SK-N-SH treated with all-trans-retinoic acid at 6 μM for 48 hours (cell line): ENCODE measurements at regions not wholly inside any gene's neighbourhood (a gene's known extent, or its start where the extent isn't known, plus 50 kb on each side); places are given as distances from the start of the nearest gene placed in this dataset.

Experiments used
- ATAC-seq: fragments of 200-7000 bp; cut with Tn5 transposase; 3 replicates; pipeline ENCODE4 v1.9.1; 2020; ENCODE audit warnings: mild to moderate bottlenecking, moderate library complexity
- ARNTL ChIP-seq: fragments of 450-650 bp; formaldehyde crosslinking; IDR thresholded peaks from 2 replicates; pipeline ENCODE4 v1.5.0; 2020; ENCODE audit warnings: low read depth, mild to moderate bottlenecking, moderate library complexity, borderline replicate concordance
- BACH2 ChIP-seq: fragments of 250-450 bp; sonication (Bioruptor Pico); IDR thresholded peaks from 2 replicates; pipeline ENCODE4 v1.9.0; 2021; ENCODE audit warnings: mild to moderate bottlenecking, borderline replicate concordance
- ESRRG ChIP-seq: fragments of 250-450 bp; sonication (Bioruptor Pico); IDR thresholded peaks from 2 replicates; pipeline ENCODE4 v1.6.1; 2021; ENCODE audit warnings: mild to moderate bottlenecking
- GLIS3 ChIP-seq: fragments of 250-450 bp; sonication (Bioruptor Pico); IDR thresholded peaks from 2 replicates; pipeline ENCODE4 v1.5.0; 2020; ENCODE audit warnings: mild to moderate bottlenecking, moderate library complexity
- ISL1 ChIP-seq: fragments of 250-450 bp; sonication (Bioruptor Pico); IDR thresholded peaks from 2 replicates; pipeline ENCODE4 v2.1.2; 2022; ENCODE audit warnings: mild to moderate bottlenecking, moderate library complexity
- OSR1 ChIP-seq: fragments of 250-450 bp; sonication (Bioruptor Pico); IDR thresholded peaks from 2 replicates; pipeline ENCODE4 v1.8.0; 2022; ENCODE audit warnings: moderate library complexity, mild to moderate bottlenecking, inconsistent platforms
- PPARA ChIP-seq: fragments of 250-450 bp; sonication (Bioruptor Pico); IDR thresholded peaks from 2 replicates; pipeline ENCODE4 v1.5.0; 2020; ENCODE audit warnings: mild to moderate bottlenecking, borderline replicate concordance
- RARB ChIP-seq: fragments of 250-450 bp; sonication (Bioruptor Pico); IDR thresholded peaks from 2 replicates; pipeline ENCODE4 v1.8.0; 2021; ENCODE audit warnings: mild to moderate bottlenecking, moderate library complexity
- SNAI2 ChIP-seq: fragments of 250-450 bp; sonication (Bioruptor Pico); IDR thresholded peaks from 2 replicates; pipeline ENCODE4 v1.5.0; 2020; ENCODE audit warnings: mild to moderate bottlenecking, moderate library complexity
- TCF4 ChIP-seq: fragments of 250-450 bp; sonication (Bioruptor Pico); IDR thresholded peaks from 2 replicates; pipeline ENCODE4 v1.8.0; 2021; ENCODE audit warnings: mild to moderate bottlenecking, moderate library complexity, borderline replicate concordance
- TOX ChIP-seq: fragments of 250-450 bp; sonication (Bioruptor Pico); IDR thresholded peaks from 2 replicates; pipeline ENCODE4 v1.8.0; 2021; ENCODE audit warnings: mild to moderate bottlenecking, moderate library complexity, borderline replicate concordance
- ZC3H10 ChIP-seq: fragments of 250-450 bp; sonication (Bioruptor Pico); IDR thresholded peaks from 2 replicates; pipeline ENCODE4 v1.5.1; 2021; ENCODE audit warnings: mild to moderate bottlenecking, moderate library complexity
- ZFP3 ChIP-seq: fragments of 250-450 bp; sonication (Bioruptor Pico); IDR thresholded peaks from 2 replicates; pipeline ENCODE4 v1.5.0; 2020; ENCODE audit warnings: mild to moderate bottlenecking, moderate library complexity
- ZFP30 ChIP-seq: fragments of 450-650 bp; formaldehyde crosslinking; IDR thresholded peaks from 2 replicates; pipeline ENCODE4 v1.5.0; 2022; ENCODE audit warnings: mild to moderate bottlenecking, moderate library complexity
- ZNF565 ChIP-seq: fragments of 450-650 bp; formaldehyde crosslinking; conservative IDR thresholded peaks from 2 replicates; pipeline ENCODE4 v1.5.0; 2020; ENCODE audit warnings: low read depth, mild to moderate bottlenecking, moderate library complexity
- ZNF70 ChIP-seq: fragments of 450-650 bp; formaldehyde crosslinking; IDR thresholded peaks from 2 replicates; pipeline ENCODE4 v1.5.0; 2020; ENCODE audit warnings: mild to moderate bottlenecking, moderate library complexity
- ZNF8 ChIP-seq: fragments of 450-650 bp; formaldehyde crosslinking; IDR thresholded peaks from 2 replicates; pipeline ENCODE4 v1.5.0; 2020; ENCODE audit warnings: mild to moderate bottlenecking, moderate library complexity
- TF ChIP-seq, protein P1 (sequence below): fragments of 250-450 bp; sonication (Bioruptor Pico); IDR thresholded peaks from 2 replicates; pipeline ENCODE4 v1.5.1; 2021; ENCODE audit warnings: mild to moderate bottlenecking, moderate library complexity
- TF ChIP-seq, protein P2 (sequence below): fragments of 250-450 bp; sonication (Bioruptor Pico); IDR thresholded peaks from 2 replicates; pipeline ENCODE4 v1.8.0; 2021; ENCODE audit warnings: low read depth, mild to moderate bottlenecking, moderate library complexity, borderline replicate concordance
- TF ChIP-seq, protein P3 (sequence below): fragments of 250-450 bp; sonication (Bioruptor Pico); IDR thresholded peaks from 2 replicates; pipeline ENCODE4 v1.5.0; 2020; ENCODE audit warnings: mild to moderate bottlenecking, moderate library complexity
- TF ChIP-seq, protein P4 (sequence below): fragments of 250-450 bp; sonication (Bioruptor Pico); IDR thresholded peaks from 2 replicates; pipeline ENCODE4 v1.8.0; 2020; ENCODE audit warnings: mild to moderate bottlenecking, moderate library complexity, borderline replicate concordance
- TF ChIP-seq, protein P5 (sequence below): fragments of 250-450 bp; sonication (Bioruptor Pico); IDR thresholded peaks from 2 replicates; pipeline ENCODE4 v1.5.1; 2020; ENCODE audit warnings: low read depth, mild to moderate bottlenecking, moderate library complexity

DNA sequence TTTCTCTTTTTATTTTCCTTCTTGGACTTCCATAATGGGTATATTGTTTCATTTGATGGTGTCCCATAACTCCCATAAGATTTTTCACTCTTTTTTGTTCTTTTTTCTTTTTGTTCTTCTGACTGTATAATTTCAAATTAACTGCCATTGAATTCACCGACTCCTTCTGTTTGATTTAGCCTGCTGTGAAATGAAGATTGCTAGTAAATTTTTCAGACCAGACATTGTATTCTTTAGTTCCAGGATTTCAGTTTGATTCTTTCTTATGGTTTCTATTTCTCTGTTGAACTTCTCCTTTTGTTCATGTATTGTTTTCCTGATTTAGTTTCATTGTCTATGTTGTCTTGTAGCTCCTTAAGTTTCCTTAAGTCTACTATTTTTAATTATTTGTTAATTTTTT lies 87.6 kb upstream of the SPOPL start (continued):
- TF ChIP-seq SNAI2 (CRISPR knock-in tag) (no peak), GLIS3 (CRISPR knock-in tag) (no peak), ZFP30 (CRISPR knock-in tag) (no peak), ZNF565 (CRISPR knock-in tag) (no peak), RARB (no peak), ZNF8 (CRISPR knock-in tag) (no peak), ZFP3 (CRISPR knock-in tag) (no peak), ISL1 (no peak)
- TF ChIP-seq, all 23 proteins: peak for 0

DNA sequence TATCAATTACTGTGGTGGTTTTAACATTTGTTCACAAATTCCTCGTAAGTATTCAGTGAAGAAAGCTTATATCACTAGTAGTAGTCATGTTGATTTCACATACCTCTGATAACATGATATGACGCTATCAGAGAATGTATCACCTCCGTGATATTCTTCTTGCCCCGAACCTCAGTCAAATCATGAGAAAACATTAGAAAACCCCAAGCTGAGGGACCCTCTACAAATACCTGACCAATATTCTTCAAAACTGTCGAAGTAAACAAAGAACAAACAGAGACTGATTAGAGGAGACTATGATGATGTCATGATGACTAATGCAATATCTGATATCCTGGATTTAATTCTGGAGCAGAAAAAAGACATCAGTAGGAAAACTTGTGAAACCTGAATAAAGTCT lies 85.6 kb upstream of the SPOPL start:
- TF ChIP-seq ZNF565 (CRISPR knock-in tag) (no peak), RARB (no peak), TCF4 (CRISPR knock-in tag) (no peak), ISL1 (no peak), TOX (CRISPR knock-in tag) (no peak), ESRRG (CRISPR knock-in tag) (no peak), ARNTL (no peak), OSR1 (CRISPR knock-in tag) (no peak), SNAI2 (CRISPR knock-in tag) (no peak), GLIS3 (CRISPR knock-in tag) (no peak), ZNF8 (CRISPR knock-in tag) (no peak), ZC3H10 (CRISPR knock-in tag) (no peak), ZFP30 (CRISPR knock-in tag) (no peak), PPARA (no peak)
- TF ChIP-seq, protein P1, sequence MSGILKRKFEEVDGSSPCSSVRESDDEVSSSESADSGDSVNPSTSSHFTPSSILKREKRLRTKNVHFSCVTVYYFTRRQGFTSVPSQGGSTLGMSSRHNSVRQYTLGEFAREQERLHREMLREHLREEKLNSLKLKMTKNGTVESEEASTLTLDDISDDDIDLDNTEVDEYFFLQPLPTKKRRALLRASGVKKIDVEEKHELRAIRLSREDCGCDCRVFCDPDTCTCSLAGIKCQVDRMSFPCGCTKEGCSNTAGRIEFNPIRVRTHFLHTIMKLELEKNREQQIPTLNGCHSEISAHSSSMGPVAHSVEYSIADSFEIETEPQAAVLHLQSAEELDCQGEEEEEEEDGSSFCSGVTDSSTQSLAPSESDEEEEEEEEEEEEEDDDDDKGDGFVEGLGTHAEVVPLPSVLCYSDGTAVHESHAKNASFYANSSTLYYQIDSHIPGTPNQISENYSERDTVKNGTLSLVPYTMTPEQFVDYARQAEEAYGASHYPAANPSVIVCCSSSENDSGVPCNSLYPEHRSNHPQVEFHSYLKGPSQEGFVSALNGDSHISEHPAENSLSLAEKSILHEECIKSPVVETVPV (CRISPR knock-in tag), result no peak
- TF ChIP-seq, protein P2, sequence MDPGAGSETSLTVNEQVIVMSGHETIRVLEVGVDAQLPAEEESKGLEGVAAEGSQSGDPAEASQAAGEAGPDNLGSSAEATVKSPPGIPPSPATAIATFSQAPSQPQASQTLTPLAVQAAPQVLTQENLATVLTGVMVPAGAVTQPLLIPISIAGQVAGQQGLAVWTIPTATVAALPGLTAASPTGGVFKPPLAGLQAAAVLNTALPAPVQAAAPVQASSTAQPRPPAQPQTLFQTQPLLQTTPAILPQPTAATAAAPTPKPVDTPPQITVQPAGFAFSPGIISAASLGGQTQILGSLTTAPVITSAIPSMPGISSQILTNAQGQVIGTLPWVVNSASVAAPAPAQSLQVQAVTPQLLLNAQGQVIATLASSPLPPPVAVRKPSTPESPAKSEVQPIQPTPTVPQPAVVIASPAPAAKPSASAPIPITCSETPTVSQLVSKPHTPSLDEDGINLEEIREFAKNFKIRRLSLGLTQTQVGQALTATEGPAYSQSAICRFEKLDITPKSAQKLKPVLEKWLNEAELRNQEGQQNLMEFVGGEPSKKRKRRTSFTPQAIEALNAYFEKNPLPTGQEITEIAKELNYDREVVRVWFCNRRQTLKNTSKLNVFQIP (CRISPR knock-in tag), result no peak
- TF ChIP-seq, protein P3, sequence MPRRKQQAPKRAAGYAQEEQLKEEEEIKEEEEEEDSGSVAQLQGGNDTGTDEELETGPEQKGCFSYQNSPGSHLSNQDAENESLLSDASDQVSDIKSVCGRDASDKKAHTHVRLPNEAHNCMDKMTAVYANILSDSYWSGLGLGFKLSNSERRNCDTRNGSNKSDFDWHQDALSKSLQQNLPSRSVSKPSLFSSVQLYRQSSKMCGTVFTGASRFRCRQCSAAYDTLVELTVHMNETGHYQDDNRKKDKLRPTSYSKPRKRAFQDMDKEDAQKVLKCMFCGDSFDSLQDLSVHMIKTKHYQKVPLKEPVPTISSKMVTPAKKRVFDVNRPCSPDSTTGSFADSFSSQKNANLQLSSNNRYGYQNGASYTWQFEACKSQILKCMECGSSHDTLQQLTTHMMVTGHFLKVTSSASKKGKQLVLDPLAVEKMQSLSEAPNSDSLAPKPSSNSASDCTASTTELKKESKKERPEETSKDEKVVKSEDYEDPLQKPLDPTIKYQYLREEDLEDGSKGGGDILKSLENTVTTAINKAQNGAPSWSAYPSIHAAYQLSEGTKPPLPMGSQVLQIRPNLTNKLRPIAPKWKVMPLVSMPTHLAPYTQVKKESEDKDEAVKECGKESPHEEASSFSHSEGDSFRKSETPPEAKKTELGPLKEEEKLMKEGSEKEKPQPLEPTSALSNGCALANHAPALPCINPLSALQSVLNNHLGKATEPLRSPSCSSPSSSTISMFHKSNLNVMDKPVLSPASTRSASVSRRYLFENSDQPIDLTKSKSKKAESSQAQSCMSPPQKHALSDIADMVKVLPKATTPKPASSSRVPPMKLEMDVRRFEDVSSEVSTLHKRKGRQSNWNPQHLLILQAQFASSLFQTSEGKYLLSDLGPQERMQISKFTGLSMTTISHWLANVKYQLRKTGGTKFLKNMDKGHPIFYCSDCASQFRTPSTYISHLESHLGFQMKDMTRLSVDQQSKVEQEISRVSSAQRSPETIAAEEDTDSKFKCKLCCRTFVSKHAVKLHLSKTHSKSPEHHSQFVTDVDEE, result no peak
- TF ChIP-seq, protein P4, sequence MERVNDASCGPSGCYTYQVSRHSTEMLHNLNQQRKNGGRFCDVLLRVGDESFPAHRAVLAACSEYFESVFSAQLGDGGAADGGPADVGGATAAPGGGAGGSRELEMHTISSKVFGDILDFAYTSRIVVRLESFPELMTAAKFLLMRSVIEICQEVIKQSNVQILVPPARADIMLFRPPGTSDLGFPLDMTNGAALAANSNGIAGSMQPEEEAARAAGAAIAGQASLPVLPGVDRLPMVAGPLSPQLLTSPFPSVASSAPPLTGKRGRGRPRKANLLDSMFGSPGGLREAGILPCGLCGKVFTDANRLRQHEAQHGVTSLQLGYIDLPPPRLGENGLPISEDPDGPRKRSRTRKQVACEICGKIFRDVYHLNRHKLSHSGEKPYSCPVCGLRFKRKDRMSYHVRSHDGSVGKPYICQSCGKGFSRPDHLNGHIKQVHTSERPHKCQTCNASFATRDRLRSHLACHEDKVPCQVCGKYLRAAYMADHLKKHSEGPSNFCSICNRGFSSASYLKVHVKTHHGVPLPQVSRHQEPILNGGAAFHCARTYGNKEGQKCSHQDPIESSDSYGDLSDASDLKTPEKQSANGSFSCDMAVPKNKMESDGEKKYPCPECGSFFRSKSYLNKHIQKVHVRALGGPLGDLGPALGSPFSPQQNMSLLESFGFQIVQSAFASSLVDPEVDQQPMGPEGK, result no peak
- TF ChIP-seq, protein P5, sequence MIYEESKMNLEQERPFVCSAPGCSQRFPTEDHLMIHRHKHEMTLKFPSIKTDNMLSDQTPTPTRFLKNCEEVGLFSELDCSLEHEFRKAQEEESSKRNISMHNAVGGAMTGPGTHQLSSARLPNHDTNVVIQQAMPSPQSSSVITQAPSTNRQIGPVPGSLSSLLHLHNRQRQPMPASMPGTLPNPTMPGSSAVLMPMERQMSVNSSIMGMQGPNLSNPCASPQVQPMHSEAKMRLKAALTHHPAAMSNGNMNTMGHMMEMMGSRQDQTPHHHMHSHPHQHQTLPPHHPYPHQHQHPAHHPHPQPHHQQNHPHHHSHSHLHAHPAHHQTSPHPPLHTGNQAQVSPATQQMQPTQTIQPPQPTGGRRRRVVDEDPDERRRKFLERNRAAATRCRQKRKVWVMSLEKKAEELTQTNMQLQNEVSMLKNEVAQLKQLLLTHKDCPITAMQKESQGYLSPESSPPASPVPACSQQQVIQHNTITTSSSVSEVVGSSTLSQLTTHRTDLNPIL (CRISPR knock-in tag), result no peak
- no peak for ATAC-seq

DNA sequence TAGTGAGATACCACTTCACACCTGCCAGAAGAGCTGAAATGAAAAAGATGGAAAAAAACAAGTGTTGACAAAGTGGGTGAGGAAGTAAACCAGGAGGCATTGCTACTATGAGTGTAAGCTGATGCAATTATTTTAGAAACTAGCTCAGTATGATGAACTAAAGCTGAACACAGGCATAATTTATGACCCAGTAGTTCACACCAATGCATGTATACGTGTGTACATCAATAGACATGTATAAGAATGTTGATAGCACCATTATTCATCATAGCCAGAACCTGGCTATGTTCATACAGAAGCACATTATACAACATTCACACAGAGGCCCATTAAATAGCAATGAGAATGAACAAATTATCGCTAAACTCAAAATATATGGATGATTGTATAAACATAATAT lies 83.1 kb upstream of the SPOPL start:
- ATAC-seq, result no peak
- TF ChIP-seq ISL1 (no peak), ZFP30 (CRISPR knock-in tag) (no peak), ZNF565 (CRISPR knock-in tag) (no peak), TOX (CRISPR knock-in tag) (no peak), SNAI2 (CRISPR knock-in tag) (no peak), OSR1 (CRISPR knock-in tag) (no peak), ARNTL (no peak), GLIS3 (CRISPR knock-in tag) (no peak), BACH2 (CRISPR knock-in tag) (no peak), ZNF70 (CRISPR knock-in tag) (no peak), ESRRG (CRISPR knock-in tag) (no peak), ZNF8 (CRISPR knock-in tag) (no peak), RARB (no peak), ZC3H10 (CRISPR knock-in tag) (no peak), PPARA (no peak)
- TF ChIP-seq, protein P1 (CRISPR knock-in tag), result no peak
- TF ChIP-seq, protein P4, result no peak
